LNCaP clone FGC (cell line): ENCODE measurements at regions not wholly inside any gene's neighbourhood (a gene's known extent, or its start where the extent isn't known, plus 50 kb on each side); places are given as distances from the start of the nearest gene placed in this dataset.

Source experiments
- DNase-seq: peaks from one replicate; pipeline ENCODE4 v3.0.0-alpha.2; 2011; ENCODE audit warnings: low read depth
- H3K4me3 ChIP-seq: 2 replicates; pipeline ENCODE4 v1.5.1; 2011; ENCODE audit warnings: mild to moderate bottlenecking, low read depth, low read length, control low read depth
- CTCF ChIP-seq: IDR thresholded peaks from 2 replicates; pipeline ENCODE4 v1.5.1; 2012; ENCODE audit warnings: mild to moderate bottlenecking; ENCODE audit not compliant: control insufficient read depth, insufficient read depth; ENCODE audit errors: extremely low read depth

- DNase-seq = no peak
- no peak overlapping the region for H3K4me3 ChIP-seq
- no peak for TF ChIP-seq CTCF
These were observed 232.2 kb downstream of the TRIB2 start for GRCh38 chr2:12948961-12949353.

GRCh38 chr2:12949406-12949805 lies 232.7 kb downstream of the TRIB2 start:
- no peak for DNase-seq
- H3K4me3 ChIP-seq = no peak overlapping the region
- TF ChIP-seq CTCF = no peak

- H3K4me3 ChIP-seq = no peak overlapping the region
- DNase-seq = no peak
These were observed 233.4 kb downstream of the TRIB2 start for GRCh38 chr2:12950174-12950573.

GRCh38 chr2:12950957-12951656 lies 234.4 kb downstream of the TRIB2 start:
- TF ChIP-seq CTCF = no peak
- no peak overlapping the region for H3K4me3 ChIP-seq
- no peak for DNase-seq

More at GRCh38 chr2:12950174-12950573, 233.4 kb downstream of the TRIB2 start:
- TF ChIP-seq CTCF = no peak

GRCh38 chr2:12951657-12951973 lies 234.9 kb downstream of the TRIB2 start:
- no peak for DNase-seq
- H3K4me3 ChIP-seq = no peak overlapping the region
- no peak for TF ChIP-seq CTCF

GRCh38 chr2:12953596-12953995 lies 236.9 kb downstream of the TRIB2 start:
- TF ChIP-seq CTCF = no peak
- no peak overlapping the region for H3K4me3 ChIP-seq
- DNase-seq = no peak

- no peak overlapping the region for H3K4me3 ChIP-seq
- no peak for DNase-seq
- TF ChIP-seq CTCF = no peak
These were observed 239.1 kb downstream of the TRIB2 start for GRCh38 chr2:12955864-12956263.
